Fibroblast of skin of scalp (primary cell): ENCODE measurements at regions not wholly inside any gene's neighbourhood (a gene's known extent, or its start where the extent isn't known, plus 50 kb on each side); places are given as distances from the start of the nearest gene placed in this dataset.
"Not testable (repeated sequence)": the region's sequence is repeated elsewhere in the genome, so short reads cannot be mapped to it uniquely, and the experiment has no call there.

ENCODE experiments used
- DNase-seq: peaks from one replicate; pipeline ENCODE4 v3.0.0-alpha.2; 2013

GRCh38 chr1:104488296-104489015 lies 738.8 kb downstream of the AMY1C start:
- DNase-seq: no peak

- DNase-seq: no peak
Observed at GRCh38 chr1:104526158-104526795, 776.6 kb downstream of the AMY1C start.

GRCh38 chr1:104531990-104532389 lies 782.3 kb downstream of the AMY1C start:
- DNase-seq: no peak

- no peak for DNase-seq
Observed at GRCh38 chr1:104574620-104575019, 824.9 kb downstream of the AMY1C start.

- DNase-seq: no peak
Observed at GRCh38 chr1:104592926-104593325, 843.2 kb downstream of the AMY1C start.

- no peak for DNase-seq
Observed at GRCh38 chr1:104593413-104594187, 843.9 kb downstream of the AMY1C start.

GRCh38 chr1:104617474-104617873 lies 867.8 kb downstream of the AMY1C start:
- DNase-seq: no peak

- DNase-seq: no peak
Observed at GRCh38 chr1:104621221-104621620, 871.5 kb downstream of the AMY1C start.

- no peak for DNase-seq
Observed at GRCh38 chr1:104624538-104624937, 874.8 kb downstream of the AMY1C start.

- DNase-seq: no peak
Observed at GRCh38 chr1:104629589-104629988, 879.9 kb downstream of the AMY1C start.

GRCh38 chr1:104630567-104631149 lies 881.0 kb downstream of the AMY1C start:
- DNase-seq: no peak

- DNase-seq: no peak
Observed at GRCh38 chr1:104636581-104636980, 886.9 kb downstream of the AMY1C start.

- no peak for DNase-seq
Observed at GRCh38 chr1:104646233-104646632, 896.5 kb downstream of the AMY1C start.

- peak; percentile 13 for DNase-seq
Observed at GRCh38 chr1:104648269-104648691, 898.6 kb downstream of the AMY1C start.

GRCh38 chr1:104664374-104664773 lies 914.7 kb downstream of the AMY1C start:
- not testable (repeated sequence) for DNase-seq

GRCh38 chr1:104665300-104665699 lies 915.6 kb downstream of the AMY1C start:
- no peak for DNase-seq

- no peak for DNase-seq
Observed at GRCh38 chr1:104671684-104672353, 922.1 kb downstream of the AMY1C start.

GRCh38 chr1:104699433-104699832 lies 949.7 kb downstream of the AMY1C start:
- DNase-seq: no peak

- peak; percentile 19 for DNase-seq
Observed at GRCh38 chr1:104702731-104703130, 953.0 kb downstream of the AMY1C start.

GRCh38 chr1:104706631-104707147 lies 957.0 kb downstream of the AMY1C start:
- DNase-seq: peak; percentile 50

- DNase-seq: no peak
Observed at GRCh38 chr1:104718752-104719151, 969.1 kb downstream of the AMY1C start.

GRCh38 chr1:104720741-104721140 lies 971.0 kb downstream of the AMY1C start:
- peak; percentile 2 for DNase-seq
